NOMO-1 (cell line): ENCODE measurements at regions not wholly inside any gene's neighbourhood (a gene's known extent, or its start where the extent isn't known, plus 50 kb on each side); places are given as distances from the start of the nearest gene placed in this dataset.
"Not testable (repeated sequence)": the region's sequence is repeated elsewhere in the genome, so short reads cannot be mapped to it uniquely, and the experiment has no call there.

Experiments used
- DNase-seq, 2 experiments: peaks; one replicate each; lab custom pipeline; 2025; ENCODE audit not compliant: unreplicated experiment in 2 of 2; lab: John Stamatoyannopoulos, UW

GRCh38 chr1:100597061-100597741 is 59.3 kb downstream of the GPR88 start:
- DNase-seq: peak; percentile 21 to 60

DNA sequence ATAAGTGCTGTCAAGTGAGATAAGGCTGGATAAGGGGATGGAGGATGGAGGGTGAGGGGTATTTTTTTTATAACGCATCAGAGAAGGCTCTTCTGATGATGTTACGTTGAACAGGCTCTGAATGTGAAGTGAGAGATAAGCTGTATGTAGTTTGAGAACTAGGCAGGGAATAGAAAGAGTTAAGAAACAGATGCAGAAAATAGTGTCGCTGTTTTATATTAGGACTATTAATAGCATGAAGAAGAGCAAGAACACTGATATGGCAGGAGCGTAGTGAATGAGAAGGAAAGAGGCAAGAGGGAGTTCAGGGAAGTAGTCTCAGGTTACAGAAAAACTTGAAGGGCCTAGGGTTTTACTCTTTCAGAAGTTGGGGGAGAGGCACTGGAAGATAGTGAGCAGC is 59.8 kb downstream of the GPR88 start:
- no peak for DNase-seq

DNA sequence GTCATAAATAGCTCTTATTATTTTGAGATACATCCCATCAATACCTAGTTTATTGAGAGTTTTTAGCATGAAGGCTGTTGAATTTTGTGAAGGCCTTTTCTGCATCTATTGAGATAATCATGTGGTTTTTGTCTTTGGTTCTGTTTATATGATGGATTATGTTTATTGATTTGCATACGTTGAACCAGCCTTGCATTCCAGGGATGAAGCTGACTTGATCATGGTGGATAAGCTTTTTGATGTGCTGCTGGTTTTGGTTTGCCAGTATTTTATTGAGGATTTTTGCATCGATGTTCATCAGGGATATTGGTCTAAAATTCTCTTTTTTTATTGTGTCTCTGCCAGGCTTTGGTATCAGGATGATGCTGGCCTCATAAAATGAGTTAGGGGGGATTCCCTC is 62.4 kb downstream of the GPR88 start:
- DNase-seq: not testable (repeated sequence)

- DNase-seq: not testable (repeated sequence)
Measured at GRCh38 chr1:100602028-100602427, 64.1 kb downstream of the GPR88 start.

DNA sequence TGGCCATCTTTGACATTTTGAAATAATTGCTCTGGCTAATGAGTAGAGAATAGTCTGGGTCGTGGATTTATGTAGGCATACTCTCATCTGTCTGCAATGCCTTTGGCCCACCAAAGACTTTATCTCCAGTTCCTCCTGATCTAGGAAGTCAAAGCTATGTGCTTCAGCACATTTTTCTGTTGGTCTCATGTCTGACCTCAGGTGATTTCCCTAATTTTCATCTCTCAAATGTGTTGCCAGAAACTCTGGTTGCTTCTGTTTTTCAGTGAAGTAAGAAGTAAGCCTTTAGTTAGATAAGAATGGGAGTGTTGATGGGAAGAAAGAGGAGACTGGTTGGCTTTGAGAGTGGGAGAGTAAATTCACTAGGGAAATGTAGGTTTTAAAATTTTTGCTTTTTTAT is 66.4 kb downstream of the GPR88 start:
- no peak for DNase-seq

- DNase-seq: no peak
Measured at GRCh38 chr1:100606438-100606837, 68.5 kb downstream of the GPR88 start.

GRCh38 chr1:100607628-100608240 is 69.8 kb downstream of the GPR88 start:
- DNase-seq: no peak

DNA sequence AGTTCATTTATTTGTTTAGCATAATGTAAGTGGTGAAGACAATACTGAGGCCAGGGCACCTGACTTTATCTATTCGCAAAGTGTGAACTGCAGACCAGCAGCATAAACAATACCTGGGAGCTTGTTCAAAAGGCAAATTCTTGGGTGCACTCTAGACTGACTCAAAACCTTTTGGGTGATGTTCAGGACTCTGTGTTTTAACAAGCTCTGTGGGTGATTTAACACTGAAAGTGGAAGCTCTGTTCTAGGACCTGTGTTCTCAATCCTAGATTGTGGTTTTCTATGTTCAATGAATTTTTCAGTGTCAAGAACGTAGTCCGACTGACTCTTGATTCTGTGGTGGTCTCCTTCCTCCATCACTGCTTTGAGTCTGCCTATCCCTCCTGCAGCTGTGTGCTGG is 71.9 kb downstream of the GPR88 start:
- no peak for DNase-seq

GRCh38 chr1:100611086-100611485 is 73.1 kb downstream of the GPR88 start:
- no peak for DNase-seq

- no peak for DNase-seq
Measured at GRCh38 chr1:100612540-100612939, 74.6 kb downstream of the GPR88 start.

DNA sequence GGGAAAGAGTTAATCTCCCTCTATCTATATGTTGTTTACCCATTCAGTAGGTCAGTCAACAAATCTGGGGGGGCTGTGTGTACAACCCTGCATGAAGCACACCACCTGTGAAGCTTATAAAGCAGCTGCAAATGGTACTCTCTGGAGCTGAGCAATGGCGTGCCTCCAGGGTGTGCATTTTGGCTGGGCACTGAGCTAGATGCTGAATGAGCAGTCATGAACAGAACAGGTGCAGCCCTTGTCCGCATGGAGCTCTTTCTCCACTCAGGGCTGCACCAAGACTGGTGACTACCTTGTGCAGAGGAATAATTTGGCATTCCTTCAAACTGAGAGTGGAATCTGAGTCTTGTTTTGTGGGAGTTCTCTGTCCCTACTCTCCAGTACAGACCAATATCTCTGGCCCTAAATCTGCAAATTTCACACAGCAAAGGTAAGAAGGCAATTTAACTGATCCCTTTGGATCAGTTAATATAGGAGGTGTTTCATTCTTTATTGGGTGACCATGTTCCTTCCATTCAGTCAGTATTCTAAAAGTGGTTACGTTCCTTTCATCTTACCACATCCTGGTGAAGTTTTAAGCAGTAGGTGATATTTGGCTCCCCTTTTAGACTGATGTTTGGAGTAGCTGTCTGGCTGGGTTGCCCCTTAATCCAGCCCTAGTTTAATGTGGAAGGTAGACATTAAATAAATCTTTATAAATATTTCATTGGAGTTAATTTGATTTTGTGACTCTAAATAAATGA is 76.0 kb downstream of the GPR88 start:
- DNase-seq: no peak

- no peak for DNase-seq
Measured at GRCh38 chr1:100614570-100614969, 76.6 kb downstream of the GPR88 start.

DNA sequence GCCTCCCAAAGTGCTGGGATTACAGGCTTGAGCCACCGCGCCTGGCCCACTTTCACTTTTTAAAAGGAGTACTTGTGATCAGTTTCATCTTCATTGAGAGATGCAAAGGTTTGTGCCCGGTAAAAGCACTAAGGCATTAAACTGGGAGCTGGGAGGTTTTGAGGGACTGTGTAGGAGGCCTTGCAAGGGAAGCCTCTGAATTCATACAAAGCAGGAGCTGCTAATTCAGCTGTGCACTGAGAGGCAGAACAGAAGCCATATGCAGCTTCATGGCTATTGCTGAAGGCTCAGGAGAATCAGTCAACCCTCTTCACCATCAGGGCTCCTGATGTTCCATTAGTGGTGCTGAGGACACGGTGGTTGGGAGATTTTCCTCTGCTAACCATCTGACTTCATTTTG is 77.7 kb downstream of the GPR88 start:
- DNase-seq: no peak

DNA sequence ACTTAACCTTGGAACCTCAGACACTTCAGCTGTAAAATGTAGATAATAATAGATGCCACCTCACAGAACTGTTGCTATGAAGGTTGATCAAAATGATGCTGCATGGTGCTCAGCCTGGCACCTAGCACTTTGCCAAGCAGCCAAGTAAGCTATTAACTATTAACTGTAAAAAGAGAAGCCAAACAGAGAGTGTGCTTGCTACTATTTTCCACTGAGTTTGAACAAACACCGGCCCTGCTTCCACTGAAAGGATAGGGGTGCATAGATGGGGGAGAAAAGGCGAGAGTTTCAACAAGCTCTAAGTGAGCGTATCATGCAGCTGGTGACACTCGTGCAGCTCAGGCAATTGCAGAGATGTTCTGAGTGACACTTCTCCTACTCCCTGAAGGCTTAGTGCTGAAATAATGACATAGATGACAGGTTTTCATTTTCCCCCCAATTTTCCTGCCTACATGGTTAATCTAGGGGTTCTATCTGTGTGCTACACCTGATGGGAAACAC is 78.2 kb downstream of the GPR88 start:
- DNase-seq: no peak

DNA sequence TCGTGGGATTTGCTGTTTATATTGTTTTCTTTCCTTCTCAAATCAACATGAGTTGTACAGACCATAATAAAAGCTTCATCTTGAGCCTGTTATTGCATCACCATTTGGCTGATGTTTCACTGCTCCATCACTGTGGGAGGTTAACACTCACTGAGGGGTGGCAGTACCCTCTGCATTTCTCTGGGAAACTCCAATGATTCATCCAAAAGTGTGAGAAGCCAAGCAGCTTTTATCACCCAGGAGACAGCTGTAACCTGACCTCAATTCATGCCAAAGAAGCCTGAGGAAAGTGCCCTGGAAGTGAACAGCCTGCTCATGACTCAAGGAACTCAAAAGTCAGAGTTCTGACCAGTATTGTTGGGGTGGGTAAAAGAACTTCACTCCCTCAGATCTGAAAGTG is 84.1 kb downstream of the GPR88 start:
- no peak for DNase-seq

DNA sequence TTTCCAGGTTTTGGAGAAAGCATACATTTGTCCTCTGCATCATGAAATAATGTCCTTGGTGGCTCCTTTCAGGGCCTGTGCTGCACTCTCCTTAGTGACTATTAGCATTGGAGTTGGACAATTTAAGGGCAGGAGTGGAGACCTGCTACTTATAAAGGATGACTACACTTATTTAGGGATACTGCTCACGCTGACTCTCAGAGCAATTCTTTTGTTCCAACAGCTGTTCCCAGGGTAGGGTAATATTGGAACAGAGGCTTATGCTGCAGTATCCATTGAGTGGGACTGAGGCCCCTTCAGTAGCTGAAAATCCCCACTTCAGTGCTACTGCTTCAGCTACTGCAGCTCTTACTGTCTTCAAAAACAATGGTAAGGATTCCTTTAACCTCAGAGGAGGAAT is 84.6 kb downstream of the GPR88 start:
- DNase-seq: no peak

DNA sequence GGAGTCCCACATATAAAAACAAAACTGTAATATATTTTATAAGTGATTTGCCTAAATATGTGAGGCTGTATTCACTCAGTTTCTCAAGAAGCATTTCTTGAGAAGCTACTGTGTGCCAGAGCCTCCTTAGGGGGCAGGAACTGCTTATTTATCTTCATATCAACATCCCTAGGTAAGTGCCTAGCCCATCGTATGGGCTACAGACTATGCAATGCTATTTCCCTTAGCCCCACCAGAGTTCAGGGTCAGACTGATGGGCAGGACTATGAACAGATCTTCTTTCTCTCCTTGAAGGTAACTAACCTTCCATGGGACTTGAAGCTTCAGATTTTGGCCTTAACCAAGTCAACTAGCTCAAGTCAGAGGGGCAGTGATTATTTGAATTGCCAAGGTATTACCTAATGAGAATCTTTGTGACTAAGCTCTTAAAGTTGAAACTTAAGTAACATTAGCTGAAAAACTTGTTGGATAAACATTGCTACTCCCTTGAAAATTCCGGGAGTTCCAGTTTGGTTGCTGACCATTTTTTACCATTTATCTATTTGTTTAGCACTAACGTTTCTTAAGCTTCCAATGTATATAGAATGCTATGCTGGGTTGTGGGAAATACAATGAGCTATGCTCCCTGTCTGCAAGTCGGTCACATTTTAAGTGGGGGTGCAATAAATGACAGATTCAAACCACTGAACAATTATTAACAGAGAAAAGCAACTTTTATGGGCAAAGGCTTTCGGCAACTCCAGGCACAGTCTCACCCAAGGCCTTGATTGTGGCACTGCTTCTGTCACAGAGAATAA is 85.2 kb downstream of the GPR88 start:
- DNase-seq: no peak

DNA sequence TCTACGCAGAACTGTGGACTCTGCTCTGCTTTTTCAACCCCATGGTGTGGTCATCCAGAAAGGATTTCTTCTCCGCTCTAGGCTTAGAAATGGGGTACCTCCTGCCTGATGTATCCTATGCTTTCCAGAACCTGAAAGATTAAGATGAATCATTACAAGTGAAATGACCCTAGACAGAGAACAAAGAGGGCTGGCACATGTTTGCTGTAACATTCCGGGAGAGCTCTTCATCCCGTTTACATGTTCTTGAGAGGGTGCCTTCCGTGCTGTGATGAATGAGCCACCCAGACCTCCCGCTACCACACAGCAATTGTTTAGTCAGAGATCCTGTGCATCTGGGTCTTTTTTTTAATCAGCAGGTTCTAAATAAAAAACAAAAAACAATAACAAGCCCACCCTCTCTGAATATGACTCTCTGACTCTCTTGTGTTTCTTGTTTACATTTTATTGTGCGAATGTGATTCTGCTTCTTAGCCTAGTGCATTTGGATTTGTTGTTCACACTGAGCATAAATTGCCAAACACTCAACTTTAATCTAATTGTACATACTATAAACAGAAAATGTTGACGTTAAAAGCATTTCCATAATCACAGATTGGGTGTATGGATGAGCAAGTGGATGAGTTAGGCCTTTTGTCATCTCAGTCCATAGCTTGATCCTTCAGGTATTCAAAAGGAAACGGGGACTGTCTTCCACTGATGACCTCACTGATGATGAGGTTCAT is 87.1 kb downstream of the GPR88 start:
- no peak for DNase-seq

DNA sequence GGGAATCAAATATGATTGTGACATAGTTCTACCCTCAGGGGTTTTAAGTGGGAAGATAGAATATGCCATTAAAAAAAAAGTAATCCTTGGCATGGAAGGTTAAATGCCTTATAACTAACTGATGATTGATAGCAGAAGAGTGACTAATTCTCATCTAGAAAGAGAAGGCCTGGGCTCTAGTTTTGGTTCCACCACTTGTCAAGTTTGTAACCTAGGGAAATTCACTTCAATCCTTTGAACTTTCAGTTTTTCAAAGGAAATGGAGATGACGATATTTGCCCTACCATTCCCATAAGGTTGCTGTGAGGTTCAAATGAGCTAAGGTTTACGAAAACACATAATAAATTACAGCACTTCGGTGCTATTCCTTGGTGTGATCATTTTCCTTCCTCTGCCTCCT is 88.5 kb downstream of the GPR88 start:
- no peak for DNase-seq

- peak; percentile 8 to 60 for DNase-seq
Measured at GRCh38 chr1:100627054-100627716, 89.2 kb downstream of the GPR88 start.
